ENCODE measurements at regions not wholly inside any gene's neighbourhood (a gene's known extent, or its start where the extent isn't known, plus 50 kb on each side); places are given as distances from the start of the nearest gene placed in this dataset.

DNA sequence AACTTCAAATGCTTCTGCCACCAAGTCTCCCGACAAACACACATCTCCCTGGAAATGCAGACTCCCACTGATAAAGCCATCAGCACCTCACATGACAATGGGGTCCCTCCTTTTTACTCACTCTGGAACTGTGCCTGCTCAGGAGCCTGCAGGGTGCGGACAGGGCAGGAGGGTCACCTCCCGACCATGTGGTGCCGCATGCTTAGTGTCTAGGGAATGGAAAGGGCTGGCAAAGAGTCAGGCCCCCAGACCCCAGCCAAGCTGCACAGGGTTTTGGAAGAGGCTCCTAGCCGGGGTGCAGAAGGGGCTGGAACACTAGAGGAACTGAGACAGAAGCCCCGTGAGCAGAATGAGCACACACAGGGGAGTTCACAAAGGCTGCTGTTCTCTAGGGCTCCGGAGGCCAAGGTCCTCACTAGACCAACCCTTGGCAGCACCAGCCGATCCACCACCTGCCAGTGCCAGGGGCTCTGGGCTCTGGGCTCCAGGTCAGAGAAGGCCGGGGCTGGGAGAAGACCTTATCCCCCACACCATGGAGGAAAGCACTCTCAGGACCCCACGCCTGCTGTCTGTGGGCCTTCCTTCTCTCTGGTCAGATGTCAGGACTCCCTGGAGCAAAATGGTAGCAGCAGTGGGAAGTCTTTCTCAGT, 125.1 kb upstream of the FGF3 start:
- Histone ChIP-seq H3K4me3 (ENCODE audit: extremely low read depth in 1 of 4, insufficient read depth in 2 of 4, low read depth in 3 of 4, low read length in 4 of 4) (no peak overlapping the region), H3K18ac (ENCODE audit: extremely low read depth, low read length) (no peak overlapping the region), H3K79me1 (ENCODE audit: low read depth, low read length) (no peaks in the 10 kb centered on the region), H3K4me2 (ENCODE audit: insufficient read depth in 1 of 2, low read depth in 2 of 2, low read length in 2 of 2) (no peak overlapping the region), H3K79me2 (ENCODE audit: control insufficient read depth in 1 of 2, insufficient read depth in 2 of 2, low read length in 2 of 2) (no peaks in the 10 kb centered on the region), H3K36me3 (ENCODE audit: control insufficient read depth in 2 of 4, insufficient read depth in 4 of 4, low read length in 3 of 4) (no peaks in the 10 kb centered on the region), H3K14ac (ENCODE audit: insufficient read length) (no peak overlapping the region), H4K8ac (ENCODE audit: extremely low read depth, insufficient read depth, low read length) (no peak overlapping the region), H3K4ac (replicated peaks; ENCODE audit: insufficient read length, low read depth, low read length) (no peak overlapping the region), H2AFZ (ENCODE audit: low read length) (no peak overlapping the region), H4K91ac (replicated peaks; ENCODE audit: insufficient read length, low read length) (no peak overlapping the region), H2BK5ac (ENCODE audit: low read depth, low read length) (no peak overlapping the region), H2BK20ac (ENCODE audit: low read length) (no peak overlapping the region), H3K9ac (replicated peaks in 1 of 4; ENCODE audit: extremely low read depth in 1 of 4, low read depth in 3 of 4, low read length in 3 of 4) (no peak overlapping the region), H3K9me3 (ENCODE audit: insufficient read depth in 2 of 2, low read depth in 1 of 2, low read length in 1 of 2) (no peaks in the 10 kb centered on the region), H3K56ac (replicated peaks; ENCODE audit: insufficient read length, low read depth, low read length) (no peak overlapping the region), H2BK12ac (ENCODE audit: low read depth, low read length) (no peak overlapping the region), H3K27ac (ENCODE audit: low read depth, low read length) (no peak overlapping the region), H3K23ac (ENCODE audit: insufficient read length) (no peak overlapping the region), H2BK120ac (replicated peaks; ENCODE audit: low read depth, low read length) (no peak overlapping the region), H3K23me2 (ENCODE audit: low read depth, low read length) (peaks cover 6% of the 10 kb centered on the region; the same call in 1 of the 2 replicates), H4K5ac (ENCODE audit: insufficient read length, low read depth, low read length) (no peak overlapping the region), H3K4me1 (replicated peaks in 1 of 4; ENCODE audit: control insufficient read depth in 3 of 4, insufficient read depth in 4 of 4, low read length in 3 of 4) (peaks cover 4 to 13% (median 9%) of the 10 kb centered on the region in 4 experiments; a peak in 6 of 7 replicates), H2BK15ac (ENCODE audit: low read length) (no peak overlapping the region), H2AK5ac (ENCODE audit: low read depth, low read length) (no peak overlapping the region; the same call in 1 of the 2 replicates), H3K27me3 (replicated peaks in 1 of 4; ENCODE audit: control insufficient read depth in 3 of 4, extremely low read depth in 1 of 4, insufficient read depth in 3 of 4, low read length in 3 of 4) (no peaks in the 10 kb centered on the region; a peak in 1 of 7 replicates), H4K20me1 (replicated peaks in 1 of 2; ENCODE audit: control insufficient read depth in 1 of 2, insufficient read depth in 2 of 2, low read length in 2 of 2) (no peaks in the 10 kb centered on the region)
- ChIA-PET POLR2A (ENCODE audit: partially characterized antibody) (no interaction called here), CTCF (ENCODE audit: partially characterized antibody) (interaction anchor here (1.0 to 2.4 kb wide), 3 partner anchors 15 to 25 kb away, joined by 3 to 11 read pairs (median 3); no protein-coding TSS in a partner anchor)
- 91% methylated on average over 10 of the region's 10 CpGs; no CpG with 5 or more reads in 1 of the 2 experiments for WGBS, 2 experiments (ENCODE audit: extremely low coverage in 1 of 2, insufficient coverage in 1 of 2, insufficient read length in 1 of 2, insufficient replicate concordance in 2 of 2, low coverage in 1 of 2, low lambda C conversion rate in 2 of 2, missing lambda C conversion rate in 1 of 2)
- DNase-seq (ENCODE audit: low read depth in 1 of 2, low spot score in 2 of 2) (no peak), FAIRE-seq (no peak)
- TF ChIP-seq TBP (IDR thresholded peaks at IDR 0.05; ENCODE audit: low read depth, low read length) (no peak), RAD21 (IDR thresholded peaks at IDR 0.05 in 1 of 2, conservative IDR thresholded peaks at IDR 0.05 in 1 of 2; ENCODE audit: low read depth in 2 of 2, low read length in 2 of 2) (no peak), POLR2AphosphoS5 (IDR thresholded peaks at IDR 0.05; ENCODE audit: low read depth, low read length) (no peak), RFX5 (IDR thresholded peaks at IDR 0.05; ENCODE audit: borderline replicate concordance, low read depth, low read length) (no peak), SP4 (IDR thresholded peaks at IDR 0.05; ENCODE audit: low read length) (no peak), EGR1 (IDR thresholded peaks at IDR 0.05; ENCODE audit: borderline replicate concordance, low read depth, low read length) (no peak), CHD2 (IDR thresholded peaks at IDR 0.05; ENCODE audit: low read length) (no peak), CHD1 (IDR thresholded peaks at IDR 0.05; ENCODE audit: low read depth, low read length) (no peak), POLR2A (IDR thresholded peaks at IDR 0.05; ENCODE audit: control extremely low read depth in 1 of 2, low read depth in 2 of 2, low read length in 2 of 2) (no peak)
